HG02938 (cell line): ENCODE measurements at regions not wholly inside any gene's neighbourhood (a gene's known extent, or its start where the extent isn't known, plus 50 kb on each side); places are given as distances from the start of the nearest gene placed in this dataset.
"Not testable (repeated sequence)": the region's sequence is repeated elsewhere in the genome, so short reads cannot be mapped to it uniquely, and the experiment has no call there.

Source experiments
- ATAC-seq: cut with Tn5 transposase; IDR thresholded peaks from one replicate; pipeline ENCODE4 v1.9.1; 2021; ENCODE audit warnings: mild to moderate bottlenecking, moderate library complexity; ENCODE audit not compliant: unreplicated experiment

- no peak for ATAC-seq
Observed at GRCh38 chr7:26958834-26959233, 94.4 kb upstream of the SKAP2 start.

GRCh38 chr7:26955516-26955915, 91.1 kb upstream of the SKAP2 start:
- ATAC-seq, result no peak

GRCh38 chr7:26954951-26955350, 90.6 kb upstream of the SKAP2 start:
- no peak for ATAC-seq

GRCh38 chr7:26951407-26951950, 87.1 kb upstream of the SKAP2 start:
- ATAC-seq, result no peak

GRCh38 chr7:26950889-26951288, 86.5 kb upstream of the SKAP2 start:
- ATAC-seq, result no peak

- no peak for ATAC-seq
Observed at GRCh38 chr7:26949319-26949718, 84.9 kb upstream of the SKAP2 start.

GRCh38 chr7:26948617-26949118, 84.3 kb upstream of the SKAP2 start:
- ATAC-seq, result no peak

- no peak for ATAC-seq
Observed at GRCh38 chr7:26944501-26945358, 80.3 kb upstream of the SKAP2 start.

GRCh38 chr7:26937939-26938623, 73.7 kb upstream of the SKAP2 start:
- no peak for ATAC-seq

- no peak for ATAC-seq
Observed at GRCh38 chr7:26937306-26937705, 72.9 kb upstream of the SKAP2 start.

- ATAC-seq, result not testable (repeated sequence)
Observed at GRCh38 chr7:26932616-26933015, 68.2 kb upstream of the SKAP2 start.

- no peak for ATAC-seq
Observed at GRCh38 chr7:26930845-26931244, 66.5 kb upstream of the SKAP2 start.

- ATAC-seq, result no peak
Observed at GRCh38 chr7:26930201-26930600, 65.8 kb upstream of the SKAP2 start.

- no peak for ATAC-seq
Observed at GRCh38 chr7:26928703-26929347, 64.4 kb upstream of the SKAP2 start.

- no peak for ATAC-seq
Observed at GRCh38 chr7:26925768-26926167, 61.4 kb upstream of the SKAP2 start.

GRCh38 chr7:26924149-26924767, 59.9 kb upstream of the SKAP2 start:
- ATAC-seq, result no peak

GRCh38 chr7:26919906-26920493, 55.6 kb upstream of the SKAP2 start:
- ATAC-seq, result no peak

GRCh38 chr7:26918241-26918640, 53.9 kb upstream of the SKAP2 start:
- no peak for ATAC-seq

- ATAC-seq, result no peak
Observed at GRCh38 chr7:26916779-26917320, 52.5 kb upstream of the SKAP2 start.

GRCh38 chr7:26916336-26916735, 51.9 kb upstream of the SKAP2 start:
- no peak for ATAC-seq
